Daoy (cell line): ENCODE measurements at regions not wholly inside any gene's neighbourhood (a gene's known extent, or its start where the extent isn't known, plus 50 kb on each side); places are given as distances from the start of the nearest gene placed in this dataset.

Experiments
- DNase-seq: peaks from one replicate; pipeline ENCODE4 v3.0.0-alpha.2; 2015; ENCODE audit warnings: low read depth

GRCh38 chr10:121171825-121172787 lies 320.9 kb downstream of the WDR11 start:
- DNase-seq: no peak

- no peak for DNase-seq
Measured at GRCh38 chr10:121179006-121179405, 327.8 kb downstream of the WDR11 start.

- DNase-seq: no peak
Measured at GRCh38 chr10:121182219-121182618, 331.1 kb downstream of the WDR11 start.

DNA sequence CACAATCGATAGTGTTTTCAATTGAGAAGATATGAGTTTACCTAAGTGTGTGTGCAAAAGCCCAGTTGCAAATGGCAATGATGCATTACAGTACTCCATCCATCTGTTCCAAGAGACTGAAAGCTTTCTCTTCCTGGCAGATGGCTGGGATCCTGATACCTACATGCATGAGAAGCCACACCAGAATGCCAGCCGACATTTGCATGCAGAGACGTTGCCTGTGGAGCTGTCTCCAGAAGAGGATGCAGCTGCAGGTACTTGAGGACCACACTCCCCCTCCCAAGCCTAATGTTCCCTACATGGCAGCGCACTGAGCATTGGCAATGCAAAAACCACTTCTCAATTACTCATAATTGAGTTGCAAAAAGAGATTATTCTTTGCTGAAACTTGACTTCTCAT lies 332.1 kb downstream of the WDR11 start:
- no peak for DNase-seq

GRCh38 chr10:121183707-121184106 lies 332.5 kb downstream of the WDR11 start:
- DNase-seq: no peak

DNA sequence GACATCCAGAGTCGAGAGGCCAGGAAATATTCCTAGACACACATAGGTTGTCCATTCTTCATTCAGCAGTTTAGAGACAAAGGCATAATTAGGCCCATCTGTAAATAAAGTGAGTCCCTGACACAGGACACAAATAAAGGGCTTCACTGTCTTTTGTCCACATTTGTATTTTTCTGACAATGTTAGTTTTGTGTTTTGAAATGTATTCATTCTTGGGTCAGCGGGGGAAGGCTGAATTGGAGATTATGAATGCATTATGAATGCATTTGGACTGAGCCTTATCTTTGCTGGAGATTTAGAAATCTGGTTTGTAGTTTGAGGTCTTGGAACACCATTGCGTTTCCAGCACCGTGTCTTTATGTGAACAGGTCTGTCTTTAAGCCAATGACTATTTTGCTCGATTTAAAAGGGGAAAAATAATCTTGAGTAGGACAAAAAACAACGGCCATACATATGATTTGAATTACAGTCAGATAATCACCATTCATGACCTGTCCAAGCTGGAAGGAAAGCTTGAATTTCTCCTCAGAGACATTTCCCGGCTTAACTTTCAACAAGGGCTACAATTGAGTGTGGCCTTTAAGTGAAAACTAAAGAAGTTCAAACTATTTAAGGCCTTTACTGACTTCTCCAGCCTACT lies 334.8 kb downstream of the WDR11 start:
- DNase-seq: no peak

DNA sequence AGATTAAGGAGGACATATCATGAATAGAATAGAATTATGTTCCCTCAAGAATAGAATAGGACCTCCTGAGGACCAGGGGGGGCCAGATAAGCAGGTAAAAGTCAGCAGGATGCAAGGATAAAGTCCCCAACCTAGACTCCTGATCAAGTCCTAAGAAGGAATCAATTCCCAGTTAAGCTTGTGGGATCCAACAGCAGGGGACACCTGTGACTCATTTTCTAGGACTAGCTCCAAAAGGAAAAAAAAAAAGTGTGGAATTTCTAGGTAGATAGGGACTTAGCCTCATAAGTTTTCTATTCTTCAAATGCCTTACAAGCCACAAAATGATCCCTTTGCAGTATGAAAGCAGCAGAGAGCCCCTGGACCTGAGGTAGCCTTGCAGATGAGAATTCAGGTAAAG lies 336.2 kb downstream of the WDR11 start:
- DNase-seq: no peak

DNA sequence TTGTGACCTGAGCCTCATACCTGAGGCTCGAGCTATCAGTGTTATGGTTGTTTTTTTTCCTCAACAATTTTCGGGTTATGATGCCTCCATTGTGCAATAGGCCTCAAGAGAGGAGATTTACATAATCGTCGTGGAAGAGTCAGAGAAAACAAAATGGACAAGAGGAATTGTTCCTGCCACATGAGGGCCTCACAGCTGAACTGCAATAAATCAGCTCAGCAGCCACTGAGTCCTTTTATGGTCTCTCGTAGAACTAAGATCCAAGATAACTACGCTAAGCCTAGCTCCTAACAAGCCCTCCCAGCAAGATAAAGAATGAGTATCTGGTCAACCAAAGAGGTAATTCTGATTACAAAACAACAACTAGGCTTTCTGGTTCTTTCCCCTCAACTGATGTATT lies 336.8 kb downstream of the WDR11 start:
- no peak for DNase-seq

GRCh38 chr10:121189066-121189465 lies 337.9 kb downstream of the WDR11 start:
- no peak for DNase-seq

DNA sequence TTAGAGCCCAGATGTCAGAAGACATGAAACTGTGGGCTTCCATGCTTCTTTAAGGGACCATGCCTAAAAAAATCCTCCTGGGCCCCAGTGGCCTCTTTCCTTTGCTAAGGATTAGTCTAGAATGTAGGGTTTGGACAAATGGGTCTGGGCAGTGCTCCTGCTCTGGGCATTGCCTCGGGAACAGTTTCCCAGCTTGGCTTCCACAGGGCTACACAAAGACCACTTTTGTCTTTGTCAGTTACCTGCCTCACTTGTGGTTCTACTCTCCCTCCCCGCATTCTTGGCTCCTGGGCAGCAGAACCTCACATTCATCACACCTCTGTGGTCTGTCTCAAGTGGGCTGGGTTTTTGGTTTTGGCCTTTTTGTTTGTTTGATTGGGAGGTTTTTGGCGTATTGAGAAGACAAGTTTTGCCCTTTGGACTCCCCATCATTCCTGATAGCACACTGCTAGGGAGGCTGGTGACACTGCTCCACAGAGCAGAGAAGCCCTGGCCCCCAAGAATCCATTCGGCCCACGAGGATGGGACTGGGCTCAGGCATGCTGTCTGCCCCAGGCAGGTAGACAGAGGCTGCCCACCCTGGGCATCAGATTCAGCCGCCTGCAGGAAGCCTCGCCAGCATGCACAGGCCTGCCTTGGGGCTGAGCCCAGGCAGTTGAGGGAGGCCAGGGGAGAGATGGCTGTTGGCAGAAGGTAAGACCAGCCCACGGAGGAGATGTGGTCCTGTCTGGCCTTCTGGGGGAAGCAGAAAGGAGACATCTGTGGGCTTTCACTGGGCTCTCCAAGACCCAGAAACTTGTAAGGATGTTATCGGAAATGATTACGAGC lies 343.7 kb downstream of the WDR11 start:
- no peak for DNase-seq

GRCh38 chr10:121195524-121195910 lies 344.4 kb downstream of the WDR11 start:
- no peak for DNase-seq

DNA sequence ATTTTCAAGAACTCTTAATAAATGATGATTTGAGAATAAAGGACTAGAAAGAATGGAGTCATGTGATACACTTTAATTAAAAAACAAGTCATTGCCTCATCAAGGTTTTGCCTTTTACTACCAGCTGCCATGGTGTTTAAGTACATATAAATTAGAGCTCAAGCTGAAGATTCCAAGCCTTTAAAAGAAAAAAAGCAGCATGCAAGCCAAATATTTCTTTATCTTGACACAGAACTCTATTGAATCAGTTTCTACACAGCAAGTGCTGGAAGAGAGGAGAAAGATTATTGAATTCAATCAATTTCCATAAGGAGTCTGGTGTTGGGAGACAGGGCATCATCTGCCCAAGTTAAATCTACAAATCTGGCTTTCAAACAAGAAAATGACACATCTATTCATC lies 347.9 kb downstream of the WDR11 start:
- no peak for DNase-seq

DNA sequence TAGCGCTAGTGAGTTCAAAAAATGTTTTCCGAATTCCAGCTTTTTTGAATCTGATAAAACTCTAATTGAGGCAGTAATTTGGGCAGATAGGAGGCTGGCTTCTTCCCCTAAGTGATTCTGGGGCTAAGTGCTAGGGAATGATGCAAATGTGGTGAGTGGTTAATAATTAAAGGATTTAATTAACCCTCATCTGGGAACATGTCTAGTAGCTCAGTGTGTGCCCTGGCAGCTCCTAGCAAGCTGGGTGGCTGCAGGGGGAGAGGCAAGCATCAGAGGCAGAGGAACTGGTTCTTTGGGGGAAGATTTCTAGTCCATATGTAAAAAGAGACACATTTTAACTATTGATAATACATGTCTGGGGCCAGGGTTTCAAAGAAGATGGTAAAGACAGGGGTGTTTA lies 354.5 kb downstream of the WDR11 start:
- DNase-seq: no peak

DNA sequence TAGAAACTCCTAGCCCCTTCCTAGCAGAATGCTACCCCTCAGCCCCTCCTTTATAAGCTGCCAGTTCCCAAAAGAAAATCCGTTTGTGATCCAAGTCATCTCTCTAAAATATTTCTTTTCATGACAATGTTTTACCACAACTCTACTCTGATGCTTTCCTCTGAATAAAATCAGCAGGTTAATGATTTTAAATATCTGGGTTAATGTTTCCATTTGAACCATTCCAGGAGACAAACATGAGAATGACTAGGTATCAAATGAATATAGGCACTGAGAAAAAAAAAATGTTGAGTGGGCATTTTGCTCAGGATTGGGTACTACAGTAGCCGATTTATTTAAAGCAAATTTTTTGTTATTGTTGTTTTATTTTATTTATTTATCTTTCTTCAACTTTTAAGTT lies 360.3 kb downstream of the WDR11 start:
- DNase-seq: no peak

DNA sequence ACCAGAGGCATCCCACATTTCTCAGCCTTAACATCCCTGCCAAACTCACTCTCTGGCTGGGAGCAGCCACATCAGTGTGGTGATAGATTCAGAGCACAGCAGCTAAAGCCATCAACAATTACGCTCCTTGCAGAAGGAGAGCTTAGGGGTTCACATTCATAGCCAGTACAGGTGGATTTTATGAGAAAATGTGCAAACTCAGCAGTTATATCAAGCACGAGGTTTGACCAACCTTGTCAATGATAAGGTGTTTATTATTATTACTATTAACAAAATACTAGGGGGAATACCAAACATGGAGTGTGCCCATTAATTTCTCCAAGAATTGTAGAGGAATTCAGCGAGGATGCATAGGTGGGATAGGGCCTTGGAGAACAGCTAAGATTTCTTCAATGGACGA lies 362.3 kb downstream of the WDR11 start:
- DNase-seq: no peak

- DNase-seq: no peak
Measured at GRCh38 chr10:121216295-121216694, 365.1 kb downstream of the WDR11 start.

- peak; percentile 4 for DNase-seq
Measured at GRCh38 chr10:121216721-121217181, 365.6 kb downstream of the WDR11 start.

- DNase-seq: no peak
Measured at GRCh38 chr10:121217331-121217730, 366.2 kb downstream of the WDR11 start.

DNA sequence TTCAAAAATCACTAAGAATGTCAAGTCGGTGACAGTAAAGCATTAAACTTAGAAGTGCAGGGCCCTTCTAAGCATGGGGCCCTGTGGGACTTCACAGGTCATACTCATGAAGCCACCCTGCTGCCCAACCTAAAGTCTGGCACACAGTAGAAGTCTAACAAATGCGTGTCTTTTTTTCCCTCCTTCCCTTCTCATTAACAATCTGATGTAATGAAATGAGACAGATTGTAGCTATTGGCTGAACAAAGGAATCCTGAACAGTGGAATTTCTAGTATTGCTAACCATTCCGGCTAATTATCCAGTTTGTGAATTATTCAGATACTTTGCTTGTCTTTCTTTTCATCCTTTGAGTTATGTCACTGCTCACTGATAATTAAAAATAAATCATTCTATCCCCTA lies 369.9 kb downstream of the WDR11 start:
- DNase-seq: no peak

- no peak for DNase-seq
Measured at GRCh38 chr10:121221991-121222390, 370.8 kb downstream of the WDR11 start.

- DNase-seq: no peak
Measured at GRCh38 chr10:121222842-121223241, 371.7 kb downstream of the WDR11 start.

GRCh38 chr10:121231079-121231478 lies 367.2 kb downstream of the FGFR2 start:
- DNase-seq: no peak
